ENCODE measurements at regions not wholly inside any gene's neighbourhood (a gene's known extent, or its start where the extent isn't known, plus 50 kb on each side); places are given as distances from the start of the nearest gene placed in this dataset.

DNA sequence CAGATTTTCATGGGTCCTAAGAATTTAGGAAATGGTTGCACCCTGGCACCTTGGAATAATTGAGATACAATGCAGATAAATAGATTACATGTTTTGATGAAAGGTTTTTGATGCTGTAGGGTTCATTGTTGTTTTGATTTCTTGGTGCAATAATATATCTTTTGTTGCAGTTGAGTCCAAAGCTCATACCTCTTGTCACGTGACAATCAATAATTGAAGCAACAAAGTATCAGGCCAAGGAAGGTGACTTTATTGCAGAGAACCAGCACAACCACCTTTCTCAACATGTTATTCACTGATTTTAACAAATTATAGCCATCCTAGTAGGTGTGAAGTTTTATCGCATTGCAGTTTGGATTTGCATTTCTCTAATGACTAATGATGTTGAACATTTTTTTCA is 285.5 kb upstream of the SLCO3A1 start:
- Histone ChIP-seq H3K27ac (no peak overlapping the region), H3K4me3 (no peak overlapping the region), H3K4me1 (no peaks in the 10 kb centered on the region), H3K36me3 (ENCODE audit: low read depth, missing control alignments) (no peaks in the 10 kb centered on the region), H3K9me3 (no peaks in the 10 kb centered on the region), H3K27me3 (no peaks in the 10 kb centered on the region)
- intact Hi-C loops (cut with DNase I; ENCODE audit: low total_unique reads), result no loop called here
- no peak for DNase-seq
- no peak for TF ChIP-seq POLR2A (IDR thresholded peaks at IDR 0.05)
- TF ChIP-seq, protein P1, sequence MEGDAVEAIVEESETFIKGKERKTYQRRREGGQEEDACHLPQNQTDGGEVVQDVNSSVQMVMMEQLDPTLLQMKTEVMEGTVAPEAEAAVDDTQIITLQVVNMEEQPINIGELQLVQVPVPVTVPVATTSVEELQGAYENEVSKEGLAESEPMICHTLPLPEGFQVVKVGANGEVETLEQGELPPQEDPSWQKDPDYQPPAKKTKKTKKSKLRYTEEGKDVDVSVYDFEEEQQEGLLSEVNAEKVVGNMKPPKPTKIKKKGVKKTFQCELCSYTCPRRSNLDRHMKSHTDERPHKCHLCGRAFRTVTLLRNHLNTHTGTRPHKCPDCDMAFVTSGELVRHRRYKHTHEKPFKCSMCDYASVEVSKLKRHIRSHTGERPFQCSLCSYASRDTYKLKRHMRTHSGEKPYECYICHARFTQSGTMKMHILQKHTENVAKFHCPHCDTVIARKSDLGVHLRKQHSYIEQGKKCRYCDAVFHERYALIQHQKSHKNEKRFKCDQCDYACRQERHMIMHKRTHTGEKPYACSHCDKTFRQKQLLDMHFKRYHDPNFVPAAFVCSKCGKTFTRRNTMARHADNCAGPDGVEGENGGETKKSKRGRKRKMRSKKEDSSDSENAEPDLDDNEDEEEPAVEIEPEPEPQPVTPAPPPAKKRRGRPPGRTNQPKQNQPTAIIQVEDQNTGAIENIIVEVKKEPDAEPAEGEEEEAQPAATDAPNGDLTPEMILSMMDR (IDR thresholded peaks at IDR 0.05), result no peak
- 75 to 84% methylated on average over 2 of the region's 2 CpGs for WGBS, 2 donors

DNA sequence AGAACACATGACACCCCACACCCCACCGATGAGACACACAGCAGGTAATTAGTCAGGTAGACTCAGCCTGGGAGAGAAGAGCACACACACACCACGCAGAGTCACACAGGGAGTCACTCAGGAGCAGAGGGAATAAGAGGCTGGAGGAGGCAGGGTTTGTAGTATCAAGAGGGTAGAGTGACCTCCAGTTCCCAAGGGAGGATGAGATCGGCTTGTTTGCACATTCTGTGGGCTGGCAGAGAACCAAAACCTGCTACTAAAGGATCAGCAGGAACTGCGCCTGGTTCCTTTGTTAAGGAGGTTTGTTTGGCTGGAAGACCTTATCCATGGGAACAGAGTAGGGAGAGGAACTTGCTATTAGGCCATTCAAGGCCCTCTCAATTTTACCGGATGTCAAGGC is 281.4 kb upstream of the SLCO3A1 start:
- 44 to 51% methylated on average over 4 to 5 of the region's 5 CpGs for WGBS, 2 donors

DNA sequence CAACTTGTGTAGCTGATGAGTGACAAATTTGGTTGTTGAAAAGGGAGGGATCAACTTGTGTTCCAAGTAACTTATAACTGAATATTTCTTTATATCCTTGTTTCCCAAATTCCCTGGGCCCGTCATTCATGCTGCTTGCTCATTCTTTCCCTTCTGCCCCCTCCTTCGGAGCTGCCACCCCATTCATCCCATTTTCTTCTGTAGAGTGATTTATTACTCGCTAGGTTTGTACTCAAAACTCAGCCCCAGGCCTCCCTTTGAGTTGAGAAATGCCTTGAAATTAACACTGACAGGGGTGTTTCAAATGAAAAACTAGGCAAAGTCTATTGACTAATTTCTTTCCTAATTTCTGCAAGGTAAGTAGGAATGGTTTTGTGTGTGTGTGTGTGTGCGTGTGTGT is 277.4 kb upstream of the SLCO3A1 start:
- 68 to 70% methylated on average over 4 of the region's 4 CpGs for WGBS, 2 donors
- H3K27ac ChIP-seq, result no peak overlapping the region
- DNase-seq, result no peak
- TF ChIP-seq, protein P1 (IDR thresholded peaks at IDR 0.05), result no peak
- no peak for TF ChIP-seq POLR2A (IDR thresholded peaks at IDR 0.05)
- no peaks in the 10 kb centered on the region for H3K9me3 ChIP-seq
- no peaks in the 10 kb centered on the region for H3K27me3 ChIP-seq
- intact Hi-C loops (cut with DNase I; ENCODE audit: low total_unique reads), result no loop called here
- H3K36me3 ChIP-seq (ENCODE audit: low read depth, missing control alignments), result no peaks in the 10 kb centered on the region
- no peak overlapping the region for H3K4me3 ChIP-seq
- no peaks in the 10 kb centered on the region for H3K4me1 ChIP-seq

More for the DNA sequence above, 281.4 kb upstream of the SLCO3A1 start:
- Histone ChIP-seq H3K9me3 (no peaks in the 10 kb centered on the region), H3K4me3 (no peak overlapping the region), H3K27ac (no peak overlapping the region), H3K27me3 (no peaks in the 10 kb centered on the region), H3K36me3 (ENCODE audit: low read depth, missing control alignments) (no peaks in the 10 kb centered on the region), H3K4me1 (no peaks in the 10 kb centered on the region)
- TF ChIP-seq, protein P1 (IDR thresholded peaks at IDR 0.05), result no peak
- no peak for TF ChIP-seq POLR2A (IDR thresholded peaks at IDR 0.05)
- peak; percentile 61 for DNase-seq
- intact Hi-C loops (cut with DNase I; ENCODE audit: low total_unique reads), result no loop called here

DNA sequence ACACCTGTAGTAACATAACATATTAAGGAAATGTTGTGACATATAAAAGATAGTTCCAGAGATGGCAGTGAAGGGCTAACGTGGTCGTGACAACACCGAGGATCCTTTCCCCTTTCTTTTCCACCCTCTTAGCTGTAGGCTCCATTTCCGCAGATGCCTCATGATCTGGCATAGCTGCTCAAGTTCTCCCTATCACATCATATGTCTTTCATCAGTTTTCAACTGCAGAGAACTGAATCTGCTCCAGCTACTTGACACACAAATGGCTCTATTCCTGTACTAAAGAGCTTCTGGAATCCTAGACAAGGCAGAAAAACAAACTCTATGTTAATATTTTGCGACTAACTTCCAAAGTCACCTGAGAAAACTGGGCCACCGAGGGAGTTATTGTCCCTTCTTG is 275.0 kb upstream of the SLCO3A1 start:
- intact Hi-C loops (cut with DNase I; ENCODE audit: low total_unique reads), result no loop called here
- H3K27ac ChIP-seq, result no peak overlapping the region
- no peak overlapping the region for H3K4me3 ChIP-seq
- DNase-seq, result no peak
- no peaks in the 10 kb centered on the region for H3K9me3 ChIP-seq
- WGBS, 2 donors, result 77 to 91% methylated on average over 6 of the region's 6 CpGs
- H3K36me3 ChIP-seq (ENCODE audit: low read depth, missing control alignments), result no peaks in the 10 kb centered on the region
- H3K4me1 ChIP-seq, result no peaks in the 10 kb centered on the region
- TF ChIP-seq POLR2A (IDR thresholded peaks at IDR 0.05), result no peak
- TF ChIP-seq, protein P1 (IDR thresholded peaks at IDR 0.05), result no peak
- H3K27me3 ChIP-seq, result no peaks in the 10 kb centered on the region

DNA sequence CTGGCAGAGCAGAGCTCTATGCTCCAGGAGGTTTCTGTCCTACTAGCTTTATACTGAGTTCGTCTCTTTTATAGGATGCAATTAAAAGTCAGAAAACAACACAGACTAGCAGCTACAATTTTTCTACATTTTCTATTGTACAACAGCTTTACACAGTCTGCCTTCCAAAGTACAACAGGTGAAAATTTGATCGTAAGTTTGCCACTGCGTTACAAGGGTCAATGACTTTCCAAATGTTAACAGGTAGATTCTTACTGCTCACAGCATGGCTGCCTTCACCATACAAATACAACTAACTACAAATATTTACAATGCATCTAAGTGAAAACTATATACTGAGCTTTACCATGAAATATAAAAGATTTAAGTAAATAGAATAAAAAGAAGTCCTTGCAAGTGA is 268.6 kb upstream of the SLCO3A1 start:
- Histone ChIP-seq H3K27me3 (no peaks in the 10 kb centered on the region), H3K27ac (no peak overlapping the region), H3K9me3 (no peaks in the 10 kb centered on the region), H3K4me3 (no peak overlapping the region), H3K4me1 (no peaks in the 10 kb centered on the region), H3K36me3 (ENCODE audit: low read depth, missing control alignments) (no peaks in the 10 kb centered on the region)
- intact Hi-C loops (cut with DNase I; ENCODE audit: low total_unique reads), result no loop called here
- no peak for DNase-seq
- no peak for TF ChIP-seq POLR2A (IDR thresholded peaks at IDR 0.05)
- 94 to 96% methylated on average over 3 of the region's 3 CpGs for WGBS, 2 donors

All from testis (tissue), 2 donors.